Uterus (tissue), 2 donors: ENCODE measurements at regions not wholly inside any gene's neighbourhood (a gene's known extent, or its start where the extent isn't known, plus 50 kb on each side); places are given as distances from the start of the nearest gene placed in this dataset.

Source experiments
- POLR2A ChIP-seq, 2 donors: fragments of 450-650 bp; IDR thresholded peaks; one replicate each; pipeline ENCODE4 v1.6.1; 2016; ENCODE audit warnings: antibody characterized with exemption in 2 of 2, mild to moderate bottlenecking in 1 of 2, moderate library complexity in 1 of 2
- TF ChIP-seq, protein P1 (sequence below), 4 experiments: fragments of 200-600 bp in 2 of 4; fragments of 450-650 bp in 2 of 4; sonication (generic) in 2 of 4; IDR thresholded peaks; one replicate each; pipeline ENCODE4 v1.5.1; 2016 to 2019; ENCODE audit warnings: antibody characterized with exemption in 4 of 4, mild to moderate bottlenecking in 2 of 4, moderate library complexity in 1 of 4

GRCh38 chr7:88686468-88687229 lies 72.9 kb upstream of the ZNF804B start:
- TF ChIP-seq, protein P1, sequence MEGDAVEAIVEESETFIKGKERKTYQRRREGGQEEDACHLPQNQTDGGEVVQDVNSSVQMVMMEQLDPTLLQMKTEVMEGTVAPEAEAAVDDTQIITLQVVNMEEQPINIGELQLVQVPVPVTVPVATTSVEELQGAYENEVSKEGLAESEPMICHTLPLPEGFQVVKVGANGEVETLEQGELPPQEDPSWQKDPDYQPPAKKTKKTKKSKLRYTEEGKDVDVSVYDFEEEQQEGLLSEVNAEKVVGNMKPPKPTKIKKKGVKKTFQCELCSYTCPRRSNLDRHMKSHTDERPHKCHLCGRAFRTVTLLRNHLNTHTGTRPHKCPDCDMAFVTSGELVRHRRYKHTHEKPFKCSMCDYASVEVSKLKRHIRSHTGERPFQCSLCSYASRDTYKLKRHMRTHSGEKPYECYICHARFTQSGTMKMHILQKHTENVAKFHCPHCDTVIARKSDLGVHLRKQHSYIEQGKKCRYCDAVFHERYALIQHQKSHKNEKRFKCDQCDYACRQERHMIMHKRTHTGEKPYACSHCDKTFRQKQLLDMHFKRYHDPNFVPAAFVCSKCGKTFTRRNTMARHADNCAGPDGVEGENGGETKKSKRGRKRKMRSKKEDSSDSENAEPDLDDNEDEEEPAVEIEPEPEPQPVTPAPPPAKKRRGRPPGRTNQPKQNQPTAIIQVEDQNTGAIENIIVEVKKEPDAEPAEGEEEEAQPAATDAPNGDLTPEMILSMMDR (IDR thresholded peaks at IDR 0.05): no peak
- TF ChIP-seq POLR2A (IDR thresholded peaks at IDR 0.05): no peak
